ENCODE measurements at regions not wholly inside any gene's neighbourhood (a gene's known extent, or its start where the extent isn't known, plus 50 kb on each side); places are given as distances from the start of the nearest gene placed in this dataset.

- no peaks in the 10 kb centered on the region for H3K36me3 ChIP-seq (ENCODE audit: control insufficient read depth in 2 of 2, extremely low read depth in 1 of 2, insufficient read depth in 2 of 2, low read length in 2 of 2)
- H3K4me3 ChIP-seq (ENCODE audit: control insufficient read depth in 2 of 3, extremely low read depth in 1 of 3, insufficient read depth in 2 of 3, low read depth in 1 of 3, low read length in 3 of 3): no peak overlapping the region
- no peaks in the 10 kb centered on the region for H3K79me2 ChIP-seq (ENCODE audit: control insufficient read depth, insufficient read depth, low read length)
- H3K9me3 ChIP-seq (ENCODE audit: control insufficient read depth, low read depth, low read length): no peaks in the 10 kb centered on the region
- DNase-seq (ENCODE audit: low read depth, low spot score): no peak
- dilution Hi-C loops (cut with MboI; ENCODE audit: extremely low pct_ligation_motif_present, low sequenced_read_pairs): no loop called here
- H4K20me1 ChIP-seq (ENCODE audit: control insufficient read depth, extremely low read depth, insufficient read depth, low read length): no peaks in the 10 kb centered on the region
- FAIRE-seq: no peak
- no peak overlapping the region for H3K27ac ChIP-seq (ENCODE audit: control insufficient read depth, insufficient read depth, low read length)
- no peak overlapping the region for H2AFZ ChIP-seq (ENCODE audit: control insufficient read depth, low read length)
- H3K9ac ChIP-seq (ENCODE audit: control insufficient read depth, extremely low read depth, insufficient read depth, low read length): no peak overlapping the region
- H3K9me1 ChIP-seq (ENCODE audit: control insufficient read depth, extremely low read depth, insufficient read depth, low read length): no peaks in the 10 kb centered on the region
- no peaks in the 10 kb centered on the region for H3K27me3 ChIP-seq (ENCODE audit: control insufficient read depth, extremely low read depth, insufficient read depth, low read length)
- H3K4me2 ChIP-seq (ENCODE audit: control insufficient read depth, extremely low read depth, insufficient read depth, low read depth, low read length): no peak overlapping the region
- no peak for TF ChIP-seq EZH2 (IDR thresholded peaks at IDR 0.05; ENCODE audit: low read length)
- no peak for TF ChIP-seq CTCF (optimal IDR thresholded peaks at IDR 0.05 in 1 of 3, IDR thresholded peaks at IDR 0.05 in 1 of 3, conservative IDR thresholded peaks at IDR 0.05 in 1 of 3; ENCODE audit: extremely low read depth in 1 of 3, insufficient read depth in 2 of 3, low read length in 3 of 3)
- no peaks in the 10 kb centered on the region for H3K4me1 ChIP-seq (ENCODE audit: control insufficient read depth, extremely low read depth, insufficient read depth, low read length)
Measured at GRCh38 chr12:84692071-84692470, 220.5 kb downstream of the SLC6A15 start.

GRCh38 chr12:84691266-84691665 lies 221.3 kb downstream of the SLC6A15 start:
- Histone ChIP-seq H4K20me1 (ENCODE audit: control insufficient read depth, extremely low read depth, insufficient read depth, low read length) (no peaks in the 10 kb centered on the region), H3K9ac (ENCODE audit: control insufficient read depth, extremely low read depth, insufficient read depth, low read length) (no peak overlapping the region), H2AFZ (ENCODE audit: control insufficient read depth, low read length) (no peak overlapping the region), H3K4me2 (ENCODE audit: control insufficient read depth, extremely low read depth, insufficient read depth, low read depth, low read length) (no peak overlapping the region), H3K4me3 (ENCODE audit: control insufficient read depth in 2 of 3, extremely low read depth in 1 of 3, insufficient read depth in 2 of 3, low read depth in 1 of 3, low read length in 3 of 3) (no peak overlapping the region), H3K27me3 (ENCODE audit: control insufficient read depth, extremely low read depth, insufficient read depth, low read length) (no peaks in the 10 kb centered on the region), H3K27ac (ENCODE audit: control insufficient read depth, insufficient read depth, low read length) (no peak overlapping the region), H3K79me2 (ENCODE audit: control insufficient read depth, insufficient read depth, low read length) (no peaks in the 10 kb centered on the region), H3K9me1 (ENCODE audit: control insufficient read depth, extremely low read depth, insufficient read depth, low read length) (no peaks in the 10 kb centered on the region), H3K36me3 (ENCODE audit: control insufficient read depth in 2 of 2, extremely low read depth in 1 of 2, insufficient read depth in 2 of 2, low read length in 2 of 2) (no peaks in the 10 kb centered on the region), H3K4me1 (ENCODE audit: control insufficient read depth, extremely low read depth, insufficient read depth, low read length) (no peaks in the 10 kb centered on the region), H3K9me3 (ENCODE audit: control insufficient read depth, low read depth, low read length) (no peaks in the 10 kb centered on the region)
- DNase-seq (ENCODE audit: low read depth, low spot score) (no peak), FAIRE-seq (no peak)
- dilution Hi-C loops (cut with MboI; ENCODE audit: extremely low pct_ligation_motif_present, low sequenced_read_pairs): no loop called here
- no peak for TF ChIP-seq CTCF (optimal IDR thresholded peaks at IDR 0.05 in 1 of 3, IDR thresholded peaks at IDR 0.05 in 1 of 3, conservative IDR thresholded peaks at IDR 0.05 in 1 of 3; ENCODE audit: extremely low read depth in 1 of 3, insufficient read depth in 2 of 3, low read length in 3 of 3)
- TF ChIP-seq EZH2 (IDR thresholded peaks at IDR 0.05; ENCODE audit: low read length): no peak

Measured in keratinocyte (primary cell).